ENCODE measurements at regions not wholly inside any gene's neighbourhood (a gene's known extent, or its start where the extent isn't known, plus 50 kb on each side); places are given as distances from the start of the nearest gene placed in this dataset.

- peak; percentile 50 for DNase-seq (ENCODE audit: low spot score)
These were observed 162.8 kb downstream of the FBXO8 start for GRCh38 chr4:174120446-174121295.

- DNase-seq (ENCODE audit: low spot score): no peak
These were observed 163.6 kb downstream of the FBXO8 start for GRCh38 chr4:174119830-174120229.

GRCh38 chr4:174119051-174119450 lies 164.4 kb downstream of the FBXO8 start:
- DNase-seq (ENCODE audit: low spot score): peak; percentile 19

GRCh38 chr4:174118171-174118570 lies 165.3 kb downstream of the FBXO8 start:
- DNase-seq (ENCODE audit: low spot score): no peak

- DNase-seq (ENCODE audit: low spot score): no peak
These were observed 166.0 kb downstream of the FBXO8 start for GRCh38 chr4:174117445-174117844.

GRCh38 chr4:174116021-174116420 lies 167.4 kb downstream of the FBXO8 start:
- no peak for DNase-seq (ENCODE audit: low spot score)

- DNase-seq (ENCODE audit: low spot score): no peak
These were observed 172.0 kb downstream of the FBXO8 start for GRCh38 chr4:174111422-174111821.

- no peak for DNase-seq (ENCODE audit: low spot score)
These were observed 173.3 kb downstream of the FBXO8 start for GRCh38 chr4:174110180-174110579.

- DNase-seq (ENCODE audit: low spot score): no peak
These were observed 175.6 kb downstream of the FBXO8 start for GRCh38 chr4:174107746-174108354.

GRCh38 chr4:174105202-174105601 lies 178.3 kb downstream of the FBXO8 start:
- no peak for DNase-seq (ENCODE audit: low spot score)

GRCh38 chr4:174100910-174101309 lies 182.6 kb downstream of the FBXO8 start:
- no peak for DNase-seq (ENCODE audit: low spot score)

- no peak for DNase-seq (ENCODE audit: low spot score)
These were observed 183.8 kb downstream of the FBXO8 start for GRCh38 chr4:174099712-174100111.

- no peak for DNase-seq (ENCODE audit: low spot score)
These were observed 186.5 kb downstream of the FBXO8 start for GRCh38 chr4:174096999-174097398.

GRCh38 chr4:174096456-174096855 lies 187.0 kb downstream of the FBXO8 start:
- no peak for DNase-seq (ENCODE audit: low spot score)

- no peak for DNase-seq (ENCODE audit: low spot score)
These were observed 192.3 kb downstream of the FBXO8 start for GRCh38 chr4:174091130-174091529.

- no peak for DNase-seq (ENCODE audit: low spot score)
These were observed 193.8 kb downstream of the FBXO8 start for GRCh38 chr4:174089711-174090110.

- no peak for DNase-seq (ENCODE audit: low spot score)
These were observed 194.7 kb downstream of the FBXO8 start for GRCh38 chr4:174088795-174089194.

GRCh38 chr4:174086829-174087799 lies 196.4 kb downstream of the FBXO8 start:
- no peak for DNase-seq (ENCODE audit: low spot score)

GRCh38 chr4:174084981-174085380 lies 198.5 kb downstream of the FBXO8 start:
- no peak for DNase-seq (ENCODE audit: low spot score)

GRCh38 chr4:174084542-174084941 lies 198.9 kb downstream of the FBXO8 start:
- DNase-seq (ENCODE audit: low spot score): no peak

GRCh38 chr4:174080361-174080760 lies 203.1 kb downstream of the FBXO8 start:
- DNase-seq (ENCODE audit: low spot score): peak; percentile 7

- DNase-seq (ENCODE audit: low spot score): no peak
These were observed 211.9 kb downstream of the FBXO8 start for GRCh38 chr4:174071595-174071994.
